B cell (primary cell): ENCODE measurements at regions not wholly inside any gene's neighbourhood (a gene's known extent, or its start where the extent isn't known, plus 50 kb on each side); places are given as distances from the start of the nearest gene placed in this dataset.

Experiments used
- ATAC-seq: fragments of 200-7000 bp; cut with Tn5 transposase; one replicate; pipeline ENCODE4 v1.10.0; 2021; ENCODE audit warnings: low read depth, mild to moderate bottlenecking, moderate number of reproducible peaks, moderate library complexity
- CTCF ChIA-PET: fragments of 350-600 bp; sonication (Branson Sonifier 250); formaldehyde crosslinking; loops from one replicate; lab custom pipeline; 2021; ENCODE audit warnings: antibody characterized with exemption, inconsistent platforms; lab: Charles Lee
- POLR2A ChIA-PET: fragments of 350-600 bp; sonication (Branson Sonifier 250); formaldehyde crosslinking; loops from one replicate; lab custom pipeline; 2021; ENCODE audit warnings: antibody characterized with exemption; lab: Charles Lee
- DNase-seq: peaks from one replicate; pipeline ENCODE4 v3.0.0; 2013
- H2AFZ ChIP-seq: 2 replicates; pipeline ENCODE4 v1.6.1; 2012; ENCODE audit warnings: mild to moderate bottlenecking, low read depth, low read length; ENCODE audit not compliant: insufficient read depth, poor library complexity, severe bottlenecking
- H3K27ac ChIP-seq, 2 donors: 1 replicate in 1 of 2; 2 replicates in 1 of 2; pipeline ENCODE4 v1.5.1; 2012 to 2013; ENCODE audit warnings: low read length in 2 of 2, mild to moderate bottlenecking in 2 of 2, moderate library complexity in 1 of 2
- H3K27me3 ChIP-seq, 4 experiments: fragments of 200-600 bp in 1 of 4; sonication (generic) in 1 of 4; replicated peaks in 1 of 4; 1 replicate in 2 of 4; 2 replicates in 2 of 4; pipeline versions ENCODE4 v1.6.1 to v1.7.0; 2013 to 2016; ENCODE audit warnings: low read length in 3 of 4, mild to moderate bottlenecking in 2 of 4, mixed read lengths in 1 of 4, moderate library complexity in 1 of 4; ENCODE audit not compliant: insufficient read depth in 4 of 4, control insufficient read depth in 3 of 4; ENCODE audit errors: control extremely low read depth in 1 of 4
- H3K36me3 ChIP-seq, 2 experiments: replicated peaks in 1 of 2; 1 replicate in 1 of 2; 2 replicates in 1 of 2; pipeline versions ENCODE4 v1.6.1 to v1.7.1; 2013; ENCODE audit warnings: low read length in 1 of 2; ENCODE audit not compliant: insufficient read depth in 2 of 2, control insufficient read depth in 1 of 2; ENCODE audit errors: control extremely low read depth in 1 of 2, extremely low read depth in 1 of 2
- H3K4me1 ChIP-seq, 2 donors: fragments of 200-600 bp in 1 of 2; sonication (generic) in 1 of 2; 1 replicate in 1 of 2; 2 replicates in 1 of 2; pipeline versions ENCODE4 v1.5.1 to v1.6.1; 2013 to 2017; ENCODE audit warnings: low read length in 2 of 2; ENCODE audit not compliant: control insufficient read depth in 2 of 2, insufficient read depth in 2 of 2
- H3K4me2 ChIP-seq: replicated peaks from 2 replicates; pipeline ENCODE3; 2012; ENCODE audit warnings: mild to moderate bottlenecking, low read depth, low read length; ENCODE audit not compliant: poor library complexity, severe bottlenecking
- H3K4me3 ChIP-seq, 5 experiments: fragments of 200-600 bp in 1 of 5; sonication (generic) in 1 of 5; 1 replicate in 3 of 5; 2 replicates in 2 of 5; pipeline versions ENCODE4 v1.5.1 to v1.7.0; 2011 to 2016; ENCODE audit warnings: low read length in 4 of 5, mild to moderate bottlenecking in 4 of 5, low read depth in 2 of 5, control low read depth in 1 of 5, moderate library complexity in 1 of 5; ENCODE audit not compliant: insufficient read depth in 1 of 5; ENCODE audit errors: control extremely low read depth in 1 of 5, extremely low read depth in 1 of 5
- H3K79me2 ChIP-seq: fragments of 200-600 bp; sonication (generic); one replicate; pipeline ENCODE4 v1.6.0; 2016; ENCODE audit warnings: low read length; ENCODE audit not compliant: control insufficient read depth, insufficient read depth
- H3K9ac ChIP-seq: fragments of 200-600 bp; sonication (generic); 2 replicates; pipeline ENCODE4 v1.6.1; 2017; ENCODE audit warnings: mild to moderate bottlenecking, low read length, moderate library complexity
- H3K9me3 ChIP-seq, 3 donors: one replicate each; pipeline versions ENCODE4 v1.6.1 to v1.7.1; 2013; ENCODE audit warnings: low read length in 2 of 3; ENCODE audit not compliant: control insufficient read depth in 2 of 3, insufficient read depth in 1 of 3; ENCODE audit errors: control extremely low read depth in 1 of 3
- H4K20me1 ChIP-seq: 2 replicates; pipeline ENCODE4 v1.6.0; 2012; ENCODE audit warnings: mild to moderate bottlenecking, low read length; ENCODE audit not compliant: insufficient read depth, control insufficient read depth, poor library complexity, severe bottlenecking
- H3K27ac Mint-ChIP-seq: one replicate; pipeline ENCODE4 v1.8.0; 2021; ENCODE audit warnings: mixed read lengths
- H3K27me3 Mint-ChIP-seq: one replicate; pipeline ENCODE4 v1.8.0; 2021; ENCODE audit warnings: mixed read lengths
- H3K4me1 Mint-ChIP-seq: one replicate; pipeline ENCODE4 v1.8.0; 2021; ENCODE audit warnings: mixed read lengths
- H3K4me3 Mint-ChIP-seq: one replicate; pipeline ENCODE4 v1.8.0; 2021; ENCODE audit warnings: mixed read lengths
- H3K9me3 Mint-ChIP-seq: one replicate; pipeline ENCODE4 v1.8.0; 2022; ENCODE audit warnings: mixed read lengths; ENCODE audit not compliant: insufficient read depth
- EZH2 ChIP-seq: IDR thresholded peaks from 2 replicates; pipeline ENCODE4 v1.6.1; 2012; ENCODE audit warnings: borderline replicate concordance, low read depth, mild to moderate bottlenecking, moderate library complexity, low read length; ENCODE audit not compliant: insufficient read depth, poor library complexity, severe bottlenecking
- WGBS: methylation state at CpG from one replicate; pipeline ENCODE4 v1.1.5; 2013; ENCODE audit warnings: missing lambda C conversion rate; ENCODE audit not compliant: insufficient coverage; 5-methylcytosine and 5-hydroxymethylcytosine counted together
- intact Hi-C: fragments of 100-400 bp; cut with micrococcal nuclease; formaldehyde crosslinking; loops from one replicate; pipeline ENCODE4 v1.10.0; 2022
- TF ChIP-seq, protein P1 (sequence below): fragments of 200-600 bp; IDR thresholded peaks from one replicate; pipeline ENCODE4 v1.8.0; 2022; ENCODE audit warnings: antibody characterized with exemption, mild to moderate bottlenecking

DNA sequence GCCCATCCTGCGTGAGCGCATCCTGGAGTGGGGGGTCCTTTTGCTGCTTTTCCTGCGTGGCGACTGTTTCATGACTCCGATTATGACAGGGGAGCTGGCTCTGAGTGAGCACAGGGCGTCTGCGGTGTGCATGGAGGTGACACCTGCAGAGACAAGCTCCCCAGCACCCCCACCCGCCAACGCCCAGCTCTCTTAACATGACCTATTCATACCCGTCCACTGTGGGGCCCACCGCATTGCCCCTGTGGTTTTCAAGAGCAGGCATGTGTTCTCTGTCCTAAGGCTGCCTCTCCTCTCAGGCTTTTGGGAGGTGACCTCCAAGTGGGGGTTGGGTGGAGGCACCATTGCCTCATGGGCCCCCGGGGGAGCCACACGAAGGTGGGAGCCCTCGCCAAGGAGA, 500.7 kb downstream of the TCERG1L start:
- no peaks in the 10 kb centered on the region for H3K36me3 ChIP-seq
- H2AFZ ChIP-seq: no peak overlapping the region
- TF ChIP-seq EZH2: no peak
- TF ChIP-seq, protein P1, sequence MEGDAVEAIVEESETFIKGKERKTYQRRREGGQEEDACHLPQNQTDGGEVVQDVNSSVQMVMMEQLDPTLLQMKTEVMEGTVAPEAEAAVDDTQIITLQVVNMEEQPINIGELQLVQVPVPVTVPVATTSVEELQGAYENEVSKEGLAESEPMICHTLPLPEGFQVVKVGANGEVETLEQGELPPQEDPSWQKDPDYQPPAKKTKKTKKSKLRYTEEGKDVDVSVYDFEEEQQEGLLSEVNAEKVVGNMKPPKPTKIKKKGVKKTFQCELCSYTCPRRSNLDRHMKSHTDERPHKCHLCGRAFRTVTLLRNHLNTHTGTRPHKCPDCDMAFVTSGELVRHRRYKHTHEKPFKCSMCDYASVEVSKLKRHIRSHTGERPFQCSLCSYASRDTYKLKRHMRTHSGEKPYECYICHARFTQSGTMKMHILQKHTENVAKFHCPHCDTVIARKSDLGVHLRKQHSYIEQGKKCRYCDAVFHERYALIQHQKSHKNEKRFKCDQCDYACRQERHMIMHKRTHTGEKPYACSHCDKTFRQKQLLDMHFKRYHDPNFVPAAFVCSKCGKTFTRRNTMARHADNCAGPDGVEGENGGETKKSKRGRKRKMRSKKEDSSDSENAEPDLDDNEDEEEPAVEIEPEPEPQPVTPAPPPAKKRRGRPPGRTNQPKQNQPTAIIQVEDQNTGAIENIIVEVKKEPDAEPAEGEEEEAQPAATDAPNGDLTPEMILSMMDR: no peak
- H3K4me1 ChIP-seq: no peaks in the 10 kb centered on the region
- Mint-ChIP-seq H3K27ac (no peak overlapping the region), H3K4me3 (no peak overlapping the region), H3K9me3 (no peaks in the 10 kb centered on the region), H3K4me1 (no peaks in the 10 kb centered on the region), H3K27me3 (no peaks in the 10 kb centered on the region)
- no peaks in the 10 kb centered on the region for H4K20me1 ChIP-seq
- H3K27ac ChIP-seq: no peak overlapping the region
- no peak overlapping the region for H3K4me3 ChIP-seq
- ChIA-PET POLR2A (no interaction called here), CTCF (no interaction called here)
- no peak overlapping the region for H3K9ac ChIP-seq
- H3K79me2 ChIP-seq: no peaks in the 10 kb centered on the region
- intact Hi-C loops: no loop called here
- 91% methylated on average over 12 of the region's 14 CpGs for WGBS
- H3K4me2 ChIP-seq: no peak overlapping the region
- DNase-seq: no peak
- H3K9me3 ChIP-seq: peaks cover 0 to 31% (median 0%) of the 10 kb centered on the region in 3 donors
- ATAC-seq: no peak
- no peaks in the 10 kb centered on the region for H3K27me3 ChIP-seq

DNA sequence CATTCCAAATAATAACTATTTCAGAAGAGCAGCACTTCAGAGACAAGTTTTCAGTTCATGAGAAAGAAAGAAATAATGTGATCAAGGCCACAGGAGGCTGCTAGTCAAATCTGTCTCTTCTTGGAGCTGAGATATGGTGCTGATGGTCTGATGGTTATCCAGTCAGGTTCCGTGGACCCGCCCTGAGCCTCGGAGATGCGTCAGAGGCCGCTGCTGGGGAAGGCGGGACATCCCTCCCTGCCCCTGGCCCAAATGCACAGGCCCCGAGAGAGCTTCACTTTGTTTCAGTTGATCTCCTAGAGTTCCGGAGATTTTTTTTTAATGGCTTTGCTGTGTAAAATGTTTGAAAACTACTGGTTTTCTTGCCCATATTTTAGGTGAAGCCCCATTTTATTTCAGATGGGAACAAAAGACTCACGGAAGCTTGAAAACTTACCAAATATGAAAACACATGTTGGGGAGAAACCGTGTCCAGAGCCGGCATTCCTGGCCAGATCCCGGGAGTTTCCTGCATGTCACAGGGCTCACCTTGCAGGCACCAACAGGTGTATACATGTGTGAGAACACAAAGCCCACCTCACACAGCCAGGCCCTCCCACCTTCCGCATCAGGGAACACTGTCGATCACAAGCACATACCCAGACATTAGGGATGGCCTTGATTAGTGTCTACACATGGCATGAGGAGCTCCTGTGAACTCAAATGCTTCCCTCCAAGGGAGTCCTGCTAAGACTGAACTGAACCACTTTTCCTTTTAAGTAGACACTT, 499.0 kb downstream of the TCERG1L start:
- TF ChIP-seq, protein P1: no peak
- TF ChIP-seq EZH2: no peak
- ATAC-seq: no peak
- no peak overlapping the region for H3K9ac ChIP-seq
- H4K20me1 ChIP-seq: no peaks in the 10 kb centered on the region
- Mint-ChIP-seq H3K4me1 (no peaks in the 10 kb centered on the region), H3K4me3 (no peak overlapping the region), H3K9me3 (no peaks in the 10 kb centered on the region), H3K27me3 (no peaks in the 10 kb centered on the region), H3K27ac (no peak overlapping the region)
- H3K27ac ChIP-seq: no peak overlapping the region
- H3K4me3 ChIP-seq: no peak overlapping the region
- no peak for DNase-seq
- no peak overlapping the region for H2AFZ ChIP-seq
- no peak overlapping the region for H3K4me2 ChIP-seq
- H3K79me2 ChIP-seq: no peaks in the 10 kb centered on the region
- peaks cover 0 to 35% (median 0%) of the 10 kb centered on the region in 3 donors for H3K9me3 ChIP-seq
- ChIA-PET POLR2A (no interaction called here), CTCF (no interaction called here)
- no peaks in the 10 kb centered on the region for H3K36me3 ChIP-seq
- WGBS: 90% methylated on average over 10 of the region's 14 CpGs
- H3K4me1 ChIP-seq: no peaks in the 10 kb centered on the region
- H3K27me3 ChIP-seq: no peaks in the 10 kb centered on the region
- intact Hi-C loops: no loop called here
